ENCODE measurements at regions not wholly inside any gene's neighbourhood (a gene's known extent, or its start where the extent isn't known, plus 50 kb on each side); places are given as distances from the start of the nearest gene placed in this dataset.
"Not testable (repeated sequence)": the region's sequence is repeated elsewhere in the genome, so short reads cannot be mapped to it uniquely, and the experiment has no call there.

DNA sequence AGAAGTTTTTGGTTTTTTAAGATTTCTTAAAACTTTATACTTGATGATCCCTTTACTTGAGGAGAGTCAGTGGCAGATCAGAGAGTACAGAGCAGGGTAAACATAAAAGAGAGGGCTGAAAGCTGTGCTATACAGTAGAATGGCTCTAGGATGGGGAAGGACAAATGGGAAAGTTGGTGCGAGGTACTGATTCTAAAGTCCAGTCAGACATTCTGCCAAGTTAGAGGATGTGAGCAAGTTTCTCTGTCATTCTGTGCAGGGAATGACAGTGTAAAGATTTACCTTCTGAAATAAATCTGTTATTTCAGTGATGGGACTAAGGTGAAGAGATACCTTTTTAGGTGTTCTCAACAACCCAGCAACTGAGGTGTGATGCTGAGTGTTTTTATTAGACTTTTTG is 100.1 kb upstream of the GBE1 start:
- H3K9me3 Mint-ChIP-seq: peaks cover 0 to 3% (median 0%) of the 10 kb centered on the region in 6 donors
- peaks cover 0 to 4% (median 0%) of the 10 kb centered on the region in 3 donors for H3K27me3 Mint-ChIP-seq (ENCODE audit: low read depth in 3 of 3)

DNA sequence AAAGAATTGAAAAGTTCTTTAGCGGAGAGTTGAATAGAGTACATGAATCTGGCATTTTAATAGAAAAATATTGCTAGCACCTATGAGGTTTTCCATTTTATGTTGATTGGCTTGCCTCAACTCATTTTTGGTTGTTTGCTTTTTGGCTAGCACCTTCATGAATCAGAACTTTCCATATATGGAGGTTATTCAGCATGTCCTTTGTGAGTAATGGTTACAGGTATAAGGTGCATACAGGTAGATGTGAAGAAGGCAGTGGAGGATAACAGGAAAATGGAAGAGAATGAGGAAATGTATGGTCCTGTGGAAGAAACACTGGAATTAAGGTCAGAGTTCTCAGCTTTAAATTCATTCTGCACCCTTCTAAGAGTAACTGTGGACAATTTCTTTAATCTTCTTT is 98.1 kb upstream of the GBE1 start:
- no peak for DNase-seq
- no peak overlapping the region for H3K4me3 Mint-ChIP-seq
- no peak overlapping the region for H3K27ac Mint-ChIP-seq
- H3K27me3 Mint-ChIP-seq (ENCODE audit: low read depth in 3 of 3): no peaks in the 10 kb centered on the region
- H3K4me1 Mint-ChIP-seq: peaks cover 2 to 6% of the 10 kb centered on the region in 2 donors
- H3K36me3 Mint-ChIP-seq: no peaks in the 10 kb centered on the region
- H3K9me3 Mint-ChIP-seq: peaks cover 0 to 3% (median 0%) of the 10 kb centered on the region in 6 donors

More for the DNA sequence above, 100.1 kb upstream of the GBE1 start:
- H3K27ac Mint-ChIP-seq: no peak overlapping the region
- no peak overlapping the region for H3K4me3 Mint-ChIP-seq
- DNase-seq: no peak
- H3K4me1 Mint-ChIP-seq: peaks cover 2 to 6% of the 10 kb centered on the region in 2 donors
- H3K36me3 Mint-ChIP-seq: no peaks in the 10 kb centered on the region

DNA sequence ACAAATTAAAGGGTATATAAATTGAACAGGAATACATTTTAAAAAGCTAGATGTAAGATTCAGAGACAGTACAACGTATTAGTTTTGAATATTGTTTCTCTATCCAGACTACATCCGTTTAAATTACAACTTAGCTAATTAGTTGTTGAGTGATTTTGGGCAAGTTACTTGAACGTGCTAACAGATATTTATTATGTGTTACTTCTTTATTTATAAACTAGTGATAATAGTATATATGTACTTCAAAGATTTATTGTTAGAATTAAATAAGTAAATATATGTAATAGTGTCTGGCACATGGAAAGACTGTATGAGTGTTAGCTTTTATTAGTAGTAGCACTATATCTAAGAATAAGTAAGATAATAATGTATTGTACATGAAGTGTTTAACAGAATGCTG is 92.0 kb upstream of the GBE1 start:
- Mint-ChIP-seq H3K9me3 (no peaks in the 10 kb centered on the region), H3K27me3 (ENCODE audit: low read depth in 3 of 3) (no peaks in the 10 kb centered on the region), H3K36me3 (no peaks in the 10 kb centered on the region), H3K4me1 (no peaks in the 10 kb centered on the region), H3K27ac (no peak overlapping the region), H3K4me3 (no peak overlapping the region)
- no peak for DNase-seq

DNA sequence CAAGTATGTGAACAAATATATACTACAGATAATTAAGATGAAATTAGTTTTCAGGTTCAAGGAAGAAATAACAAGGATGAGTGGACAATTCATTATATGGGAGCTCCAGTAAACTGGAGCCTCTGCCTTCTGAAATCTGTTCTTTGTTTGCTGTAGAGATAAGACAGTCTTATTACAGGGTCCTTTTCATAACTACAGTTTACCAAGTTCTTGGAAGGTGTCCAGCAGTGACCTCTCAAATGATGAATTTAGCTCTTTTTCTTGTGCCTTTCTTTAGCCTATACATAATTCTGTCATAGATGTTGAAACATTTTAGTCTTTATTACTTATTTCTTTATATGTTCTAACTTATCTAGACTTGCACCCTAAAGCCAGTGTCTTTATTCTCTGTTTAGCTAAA is 89.7 kb upstream of the GBE1 start:
- H3K4me1 Mint-ChIP-seq: no peaks in the 10 kb centered on the region
- DNase-seq: no peak
- peaks cover 0 to 2% (median 0%) of the 10 kb centered on the region in 6 donors for H3K9me3 Mint-ChIP-seq
- no peaks in the 10 kb centered on the region for H3K36me3 Mint-ChIP-seq
- no peak overlapping the region for H3K27ac Mint-ChIP-seq
- no peak overlapping the region for H3K4me3 Mint-ChIP-seq
- H3K27me3 Mint-ChIP-seq (ENCODE audit: low read depth in 3 of 3): peaks cover 0 to 4% (median 0%) of the 10 kb centered on the region in 3 donors

DNA sequence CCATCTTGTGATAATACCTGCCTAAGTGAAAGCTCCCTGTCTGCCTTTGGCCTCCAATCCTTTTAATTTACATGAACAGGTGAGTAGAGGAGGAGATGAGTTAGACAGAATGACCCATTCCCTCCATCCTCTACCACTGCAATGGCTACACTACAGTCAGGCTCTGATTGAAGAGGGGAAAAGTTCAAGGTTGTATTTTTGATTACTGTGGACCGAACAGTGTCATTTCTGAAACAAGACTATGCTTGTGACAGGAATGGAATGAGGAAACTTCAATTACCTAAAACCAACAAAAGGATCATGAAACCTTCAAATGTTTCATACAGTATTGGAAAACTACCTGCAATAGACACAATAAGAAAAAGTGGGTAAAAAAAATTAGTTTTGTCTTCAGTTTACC is 85.5 kb upstream of the GBE1 start:
- Mint-ChIP-seq H3K27me3 (ENCODE audit: low read depth in 3 of 3) (peaks cover 0 to 4% (median 0%) of the 10 kb centered on the region in 3 donors), H3K4me3 (no peak overlapping the region), H3K4me1 (no peaks in the 10 kb centered on the region), H3K36me3 (no peaks in the 10 kb centered on the region), H3K27ac (no peak overlapping the region), H3K9me3 (peaks cover 0 to 7% (median 0%) of the 10 kb centered on the region in 6 donors)
- DNase-seq: no peak

DNA sequence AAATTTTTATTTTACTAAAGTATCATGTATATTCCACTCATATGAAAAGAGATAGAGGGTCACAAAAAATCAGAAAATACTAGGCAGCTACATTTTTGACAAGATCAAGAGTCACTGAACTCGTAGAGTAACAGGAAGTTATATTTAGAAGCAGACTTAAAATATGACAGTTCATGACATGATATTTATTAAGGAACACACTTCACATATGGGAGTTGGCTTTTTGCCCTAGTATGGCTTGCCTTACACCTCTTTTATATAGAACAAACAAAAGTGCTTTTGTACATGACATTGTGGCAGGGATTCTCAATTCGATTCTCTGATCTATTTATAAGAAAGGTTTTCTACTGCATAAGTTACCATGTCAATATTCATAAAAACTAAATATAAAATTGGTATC is 80.1 kb upstream of the GBE1 start:
- no peaks in the 10 kb centered on the region for H3K36me3 Mint-ChIP-seq
- H3K9me3 Mint-ChIP-seq: peaks cover 0 to 5% (median 0%) of the 10 kb centered on the region in 6 donors
- peaks cover 0 to 5% (median 3%) of the 10 kb centered on the region in 3 donors for H3K27me3 Mint-ChIP-seq (ENCODE audit: low read depth in 3 of 3)
- H3K27ac Mint-ChIP-seq: no peak overlapping the region
- H3K4me3 Mint-ChIP-seq: no peak overlapping the region
- H3K4me1 Mint-ChIP-seq: no peaks in the 10 kb centered on the region
- no peak for DNase-seq

DNA sequence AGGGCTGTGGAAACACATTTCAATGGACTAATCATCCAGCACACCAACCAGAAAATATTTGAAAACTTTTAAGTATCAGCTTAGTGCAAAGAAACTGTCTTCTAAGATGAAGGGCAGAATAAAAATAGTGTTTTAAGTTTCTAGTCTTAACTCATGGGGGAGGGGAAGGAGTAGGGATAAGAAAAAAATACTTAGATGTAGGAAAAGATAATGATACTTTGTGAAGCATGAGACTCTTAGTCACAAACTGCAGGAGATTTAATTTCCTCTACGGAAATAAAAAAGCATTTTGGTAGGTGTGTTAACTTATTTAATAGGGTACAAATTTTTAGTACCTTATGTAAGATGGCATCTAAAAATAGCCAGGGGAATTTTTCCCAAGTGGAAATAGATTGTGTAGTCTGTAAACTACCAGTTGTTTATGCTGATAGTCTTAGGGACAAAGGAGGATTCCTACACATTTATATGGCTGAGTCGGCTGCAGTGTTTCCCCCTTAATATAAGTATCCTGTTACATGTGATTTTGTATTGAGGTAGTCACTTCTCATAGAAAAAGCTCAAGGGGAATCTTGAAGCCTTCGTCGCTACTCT is 78.2 kb upstream of the GBE1 start:
- Mint-ChIP-seq H3K9me3 (peaks cover 0 to 5% (median 0%) of the 10 kb centered on the region in 6 donors), H3K36me3 (no peaks in the 10 kb centered on the region), H3K4me1 (no peaks in the 10 kb centered on the region), H3K27me3 (ENCODE audit: low read depth in 3 of 3) (peaks cover 0 to 5% (median 3%) of the 10 kb centered on the region in 3 donors), H3K4me3 (no peak overlapping the region), H3K27ac (no peak overlapping the region)
- no peak for DNase-seq

DNA sequence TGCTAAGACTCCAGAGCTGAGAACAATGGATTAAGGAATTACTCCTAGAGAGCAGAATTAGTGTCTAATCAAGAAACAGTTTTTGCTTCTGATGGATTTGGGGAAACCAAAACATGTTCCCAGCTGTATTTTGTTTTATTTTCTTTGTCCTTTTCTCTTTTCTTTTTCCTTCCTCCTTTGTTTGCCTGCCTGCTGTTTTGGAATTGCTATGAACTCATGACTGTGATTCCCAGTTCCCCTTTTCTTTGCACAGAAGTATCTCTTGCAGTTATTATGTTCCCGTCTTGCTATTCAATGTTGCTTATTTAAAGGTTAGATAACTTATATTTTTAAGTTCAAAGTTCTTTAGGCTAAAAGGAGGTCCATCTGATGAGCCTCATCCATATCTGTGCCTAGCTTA is 77.0 kb upstream of the GBE1 start:
- Mint-ChIP-seq H3K9me3 (peaks cover 0 to 5% (median 0%) of the 10 kb centered on the region in 6 donors), H3K36me3 (no peaks in the 10 kb centered on the region), H3K27me3 (ENCODE audit: low read depth in 3 of 3) (peaks cover 0 to 5% (median 3%) of the 10 kb centered on the region in 3 donors), H3K27ac (no peak overlapping the region), H3K4me1 (no peaks in the 10 kb centered on the region), H3K4me3 (no peak overlapping the region)
- no peak for DNase-seq

DNA sequence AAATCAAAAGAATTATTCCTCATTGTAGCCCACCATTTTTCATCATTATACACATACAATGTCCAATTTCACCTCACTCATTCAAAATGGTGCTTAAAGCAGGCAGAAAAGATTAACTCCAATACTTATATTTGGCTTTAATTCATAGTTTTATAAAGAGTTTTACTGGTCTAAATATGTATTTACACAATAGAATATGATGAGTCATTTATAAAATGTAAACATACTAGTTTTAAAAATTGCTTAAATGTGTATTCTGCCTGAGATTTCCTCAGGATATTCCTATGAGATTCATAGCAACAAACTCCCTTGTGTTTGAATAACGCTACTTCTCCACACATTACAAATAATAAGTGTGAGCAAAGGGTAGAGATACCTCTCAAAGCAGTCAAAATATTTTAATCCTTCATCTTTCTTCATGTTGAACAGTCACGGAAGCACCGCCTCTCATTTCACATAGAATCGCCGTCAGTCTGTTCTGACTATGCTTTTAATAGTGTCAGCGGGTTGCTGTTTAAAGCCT is 75.7 kb upstream of the GBE1 start:
- Mint-ChIP-seq H3K27ac (no peak overlapping the region), H3K9me3 (peaks cover 0 to 6% (median 0%) of the 10 kb centered on the region in 6 donors)

DNA sequence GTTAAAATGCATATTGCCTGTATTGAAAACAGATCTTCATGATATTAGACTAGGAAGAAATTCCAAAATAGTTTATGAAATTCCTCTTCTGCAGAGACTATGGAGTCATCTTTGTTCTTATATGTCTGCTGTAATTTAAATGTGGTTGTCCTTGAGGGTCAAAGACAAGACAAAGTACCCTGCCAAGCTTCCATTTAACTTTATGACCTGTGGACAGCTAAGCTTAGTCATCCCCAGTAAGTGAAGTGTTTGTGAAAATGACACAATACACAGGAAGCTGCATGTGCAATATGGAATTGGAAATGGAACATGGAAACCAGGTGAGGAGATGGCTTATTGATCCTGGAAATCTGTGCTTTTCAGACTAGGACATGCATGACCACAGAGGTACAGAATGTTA is 68.5 kb upstream of the GBE1 start:
- Mint-ChIP-seq H3K4me3 (no peak overlapping the region), H3K4me1 (no peaks in the 10 kb centered on the region), H3K36me3 (no peaks in the 10 kb centered on the region), H3K27ac (no peak overlapping the region), H3K27me3 (ENCODE audit: low read depth in 3 of 3) (no peaks in the 10 kb centered on the region), H3K9me3 (peaks cover 0 to 6% (median 0%) of the 10 kb centered on the region in 6 donors)
- DNase-seq: no peak

More for the DNA sequence above, 75.7 kb upstream of the GBE1 start:
- Mint-ChIP-seq H3K27me3 (ENCODE audit: low read depth in 3 of 3) (peaks cover 0 to 5% (median 3%) of the 10 kb centered on the region in 3 donors), H3K36me3 (no peaks in the 10 kb centered on the region), H3K4me3 (no peak overlapping the region), H3K4me1 (no peaks in the 10 kb centered on the region)
- DNase-seq: no peak

DNA sequence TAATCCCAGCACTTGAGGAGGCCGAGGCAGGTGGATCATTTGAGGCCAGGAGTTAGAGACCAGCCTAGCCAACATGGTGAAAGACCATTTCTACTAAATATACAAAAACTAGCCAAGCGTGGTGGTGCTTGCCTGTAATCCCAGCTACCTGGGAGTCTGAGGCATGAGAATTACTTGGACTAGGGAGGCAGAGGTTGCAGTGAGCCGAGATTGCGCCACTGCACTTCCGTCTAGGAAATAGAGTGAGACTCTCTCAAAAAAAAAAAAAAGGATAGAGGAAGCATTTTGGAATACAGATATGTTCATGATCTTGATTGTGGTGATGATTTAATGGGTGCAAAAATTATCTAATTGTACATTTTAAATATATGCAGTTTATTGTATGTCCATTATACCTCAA is 67.8 kb upstream of the GBE1 start:
- DNase-seq; H3K4me3 Mint-ChIP-seq; H3K27ac Mint-ChIP-seq; H3K4me1 Mint-ChIP-seq; H3K9me3 Mint-ChIP-seq; H3K36me3 Mint-ChIP-seq; H3K27me3 Mint-ChIP-seq (ENCODE audit: low read depth in 3 of 3): not testable (repeated sequence)

DNA sequence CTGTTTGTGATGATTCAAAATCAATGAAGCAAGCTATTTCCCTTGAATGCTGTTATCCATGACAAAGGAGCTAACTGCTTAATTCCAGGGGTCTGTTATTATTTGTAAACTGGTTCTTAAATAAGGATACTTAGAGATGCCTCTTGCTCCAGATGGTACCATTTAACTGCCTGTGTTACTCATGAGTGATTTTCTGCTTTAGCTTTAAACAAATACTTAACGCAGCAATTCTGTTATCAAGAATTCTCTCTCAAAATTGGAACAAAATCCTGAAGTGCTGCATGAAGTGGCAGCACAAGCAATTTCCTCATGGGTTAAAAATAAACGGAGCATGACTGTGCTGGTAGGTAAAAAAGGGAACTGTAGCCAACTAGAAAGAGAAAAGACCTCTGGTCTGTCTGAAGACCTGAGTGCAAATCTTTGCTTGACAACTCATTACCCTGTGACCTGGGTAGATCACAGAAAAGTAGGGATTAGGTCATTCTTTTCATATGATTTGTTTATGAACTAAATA is 62.5 kb upstream of the GBE1 start:
- H3K36me3 Mint-ChIP-seq: no peaks in the 10 kb centered on the region
- no peak for DNase-seq
- H3K4me1 Mint-ChIP-seq: no peaks in the 10 kb centered on the region
- H3K27me3 Mint-ChIP-seq (ENCODE audit: low read depth in 3 of 3): no peaks in the 10 kb centered on the region
- H3K4me3 Mint-ChIP-seq: no peak overlapping the region
- peaks cover 0 to 4% (median 1%) of the 10 kb centered on the region in 6 donors for H3K9me3 Mint-ChIP-seq
- H3K27ac Mint-ChIP-seq: no peak overlapping the region

DNA sequence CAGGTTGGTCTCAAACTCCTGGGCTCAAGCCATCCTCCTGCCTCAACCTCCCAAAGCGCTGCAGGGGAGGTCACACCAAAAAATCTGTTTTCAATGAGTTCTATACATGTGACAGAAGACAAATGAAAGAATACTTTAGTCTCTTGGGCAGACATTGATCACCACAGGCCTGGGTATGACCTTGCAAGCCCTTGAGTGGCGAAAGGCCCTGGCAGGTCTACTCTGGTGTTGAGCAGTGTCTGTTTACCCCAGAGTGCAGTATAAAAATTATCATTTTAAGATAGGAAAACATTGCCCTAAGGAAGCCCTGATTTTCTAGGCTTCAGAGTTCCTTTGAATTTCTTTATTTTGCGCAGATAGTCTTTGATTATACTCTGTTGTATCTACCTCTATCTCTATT is 61.6 kb upstream of the GBE1 start:
- Mint-ChIP-seq H3K4me3 (no peak overlapping the region), H3K27ac (no peak overlapping the region), H3K9me3 (peaks cover 0 to 7% (median 1%) of the 10 kb centered on the region in 6 donors), H3K4me1 (no peaks in the 10 kb centered on the region), H3K36me3 (no peaks in the 10 kb centered on the region), H3K27me3 (ENCODE audit: low read depth in 3 of 3) (no peaks in the 10 kb centered on the region)
- DNase-seq: no peak

DNA sequence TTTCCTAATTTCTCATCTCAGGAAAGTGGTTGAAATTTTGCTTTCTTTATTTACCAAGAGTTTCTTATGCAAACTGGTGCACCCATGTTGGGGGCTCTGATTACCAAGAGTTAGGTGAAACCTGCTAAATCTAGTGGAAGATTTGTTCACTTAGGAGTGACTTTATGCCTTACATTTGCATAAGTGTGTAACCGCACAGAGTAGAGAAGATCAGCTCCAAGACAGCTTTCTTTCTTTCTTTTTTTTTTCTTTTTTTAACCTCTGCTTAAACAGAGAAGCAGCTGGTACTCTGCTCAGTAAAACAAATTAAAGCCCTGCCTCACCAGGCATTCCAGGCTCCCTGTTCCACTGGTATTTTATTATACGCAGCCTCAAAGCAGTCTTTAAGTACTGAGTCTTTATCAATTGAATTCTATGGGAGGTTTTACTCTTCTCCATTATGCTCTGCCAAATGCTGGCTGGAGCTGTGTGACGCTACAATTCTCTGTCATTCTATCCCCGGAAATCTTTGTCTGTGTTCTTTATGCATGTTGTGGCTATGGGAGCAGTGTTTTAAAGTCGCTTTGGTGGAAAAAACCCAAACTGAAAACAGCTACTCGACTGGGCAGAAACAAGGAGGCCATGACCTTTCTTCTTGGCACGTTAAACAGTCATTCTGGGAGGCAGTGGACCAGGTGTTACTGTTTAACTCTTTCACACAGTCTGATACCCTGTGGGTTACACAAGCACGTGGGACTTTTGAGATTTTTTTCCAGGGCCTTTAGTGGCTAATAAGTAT is 55.2 kb upstream of the GBE1 start:
- H3K27ac Mint-ChIP-seq: no peak overlapping the region
- DNase-seq: no peak
- no peaks in the 10 kb centered on the region for H3K4me1 Mint-ChIP-seq
- H3K27me3 Mint-ChIP-seq (ENCODE audit: low read depth in 3 of 3): peaks cover 0 to 1% (median 0%) of the 10 kb centered on the region in 3 donors
- H3K4me3 Mint-ChIP-seq: no peak overlapping the region
- no peaks in the 10 kb centered on the region for H3K36me3 Mint-ChIP-seq
- peaks cover 0 to 8% (median 2%) of the 10 kb centered on the region in 6 donors for H3K9me3 Mint-ChIP-seq
